ENCODE measurements at regions not wholly inside any gene's neighbourhood (a gene's known extent, or its start where the extent isn't known, plus 50 kb on each side); places are given as distances from the start of the nearest gene placed in this dataset.
"Not testable (repeated sequence)": the region's sequence is repeated elsewhere in the genome, so short reads cannot be mapped to it uniquely, and the experiment has no call there.

GRCh38 chr12:46948936-46949545 is 123.2 kb upstream of the SLC38A4 start:
- FAIRE-seq, result no peak

GRCh38 chr12:46950094-46950493 is 124.3 kb upstream of the SLC38A4 start:
- FAIRE-seq, result no peak

DNA sequence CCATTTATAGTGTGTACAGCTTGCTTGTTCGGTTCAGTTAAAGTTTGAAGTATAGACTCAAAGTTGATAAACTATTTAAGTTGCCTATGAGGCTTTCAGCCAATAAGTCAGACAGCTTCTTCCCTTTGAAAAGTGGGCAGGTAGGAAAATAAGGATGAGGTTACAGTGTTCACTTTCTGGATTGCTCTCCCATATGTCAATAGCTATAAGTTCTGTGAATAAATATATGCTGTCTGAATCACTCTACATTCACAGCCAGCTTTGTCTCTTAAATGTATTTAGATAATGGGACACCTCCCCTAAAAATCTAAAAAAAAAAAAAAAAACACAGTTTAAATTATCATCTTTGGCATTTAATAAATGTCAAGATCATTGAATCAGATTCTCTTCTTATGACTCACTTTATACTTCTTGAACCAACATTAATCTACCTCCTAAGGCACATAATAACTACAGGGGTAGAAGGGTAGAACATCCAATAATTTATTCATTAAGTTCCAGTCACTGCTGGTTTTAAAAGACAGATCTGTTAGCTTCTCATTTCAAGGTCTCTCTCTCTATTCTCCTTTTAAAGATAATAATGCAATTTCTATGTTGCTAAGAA is 126.4 kb upstream of the PCED1B start:
- no peak for FAIRE-seq

DNA sequence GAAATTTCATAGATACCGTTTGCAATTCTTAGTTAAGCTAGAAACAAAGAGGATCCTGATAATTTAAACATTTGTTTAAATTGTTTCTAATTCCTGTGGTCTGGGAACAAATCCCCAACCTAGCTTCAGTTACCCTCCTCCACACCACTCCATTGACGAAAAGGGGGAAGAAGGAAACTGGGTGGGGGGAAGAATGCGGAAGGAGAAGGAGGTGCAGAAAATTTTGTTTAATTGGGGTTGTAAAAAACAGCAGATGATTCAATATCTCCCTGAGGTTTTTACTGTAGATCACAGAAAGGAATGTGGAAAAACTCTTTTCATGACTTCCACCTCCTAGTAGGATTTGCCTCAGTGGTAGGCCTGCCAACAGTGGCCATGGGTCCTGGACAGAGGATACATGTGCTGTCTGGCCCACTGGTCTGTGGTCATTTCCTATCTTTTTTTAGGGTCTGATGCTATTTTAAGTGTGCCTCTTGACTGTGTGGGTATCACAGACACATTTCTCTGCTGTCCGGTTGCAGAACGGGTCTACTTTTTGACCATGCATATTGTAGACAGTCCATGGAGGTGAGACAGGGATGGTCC is 122.9 kb upstream of the PCED1B start:
- FAIRE-seq, result no peak

GRCh38 chr12:46958053-46958452 is 121.4 kb upstream of the PCED1B start:
- no peak for FAIRE-seq

DNA sequence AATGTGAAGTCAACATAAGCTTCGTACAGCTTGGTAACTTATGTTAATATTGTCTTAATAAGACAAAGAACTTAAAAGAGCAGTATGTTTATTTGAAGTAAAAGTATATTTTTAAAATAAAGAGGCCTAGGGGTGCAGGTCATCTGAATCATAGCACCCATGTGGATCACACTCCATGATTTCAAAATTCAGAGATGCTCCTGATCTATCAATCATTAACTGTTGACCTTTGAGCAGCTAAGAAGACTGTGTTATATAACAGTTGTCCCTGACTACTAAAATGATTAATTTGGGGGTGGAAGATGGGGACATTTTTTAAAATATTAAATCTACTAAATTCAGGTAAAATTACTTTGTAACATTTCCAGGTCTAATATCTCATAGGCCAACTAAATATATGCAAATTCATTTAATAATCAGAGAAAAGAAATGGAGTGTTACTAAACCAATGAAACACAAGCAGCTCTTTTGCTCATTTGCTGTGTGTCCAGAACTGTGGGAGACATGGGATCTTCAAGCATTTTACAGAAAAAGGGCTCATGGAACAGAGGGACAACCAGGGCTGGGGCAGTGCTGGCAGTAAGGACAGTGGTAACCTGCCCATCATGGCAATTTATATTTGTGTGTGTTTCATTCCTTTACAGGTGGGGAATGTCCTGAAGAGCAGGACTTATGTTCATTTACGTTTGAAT is 120.7 kb upstream of the PCED1B start:
- FAIRE-seq, result no peak

DNA sequence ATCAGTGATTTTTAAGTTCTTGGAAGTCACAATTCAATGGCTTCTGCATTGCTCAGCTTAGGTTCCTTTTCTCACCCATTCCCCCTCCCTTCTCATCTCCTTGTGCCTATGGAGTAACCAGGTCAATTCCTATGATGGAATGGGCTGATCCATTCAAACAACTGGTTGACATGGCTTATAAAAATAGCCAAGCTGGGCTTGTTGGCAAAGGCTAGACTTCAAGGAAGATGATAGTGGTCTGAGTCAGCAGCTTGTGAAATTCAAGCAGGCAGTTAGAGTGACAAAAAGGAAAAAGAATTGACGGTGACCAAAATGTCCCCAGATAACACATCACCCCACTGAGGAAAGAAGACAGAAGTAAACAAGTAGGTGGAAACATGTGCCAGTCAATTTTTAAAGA is 119.9 kb upstream of the PCED1B start:
- FAIRE-seq, result no peak

GRCh38 chr12:46960681-46961080 is 118.7 kb upstream of the PCED1B start:
- FAIRE-seq, result no peak

GRCh38 chr12:46963191-46963590 is 116.2 kb upstream of the PCED1B start:
- no peak for FAIRE-seq

DNA sequence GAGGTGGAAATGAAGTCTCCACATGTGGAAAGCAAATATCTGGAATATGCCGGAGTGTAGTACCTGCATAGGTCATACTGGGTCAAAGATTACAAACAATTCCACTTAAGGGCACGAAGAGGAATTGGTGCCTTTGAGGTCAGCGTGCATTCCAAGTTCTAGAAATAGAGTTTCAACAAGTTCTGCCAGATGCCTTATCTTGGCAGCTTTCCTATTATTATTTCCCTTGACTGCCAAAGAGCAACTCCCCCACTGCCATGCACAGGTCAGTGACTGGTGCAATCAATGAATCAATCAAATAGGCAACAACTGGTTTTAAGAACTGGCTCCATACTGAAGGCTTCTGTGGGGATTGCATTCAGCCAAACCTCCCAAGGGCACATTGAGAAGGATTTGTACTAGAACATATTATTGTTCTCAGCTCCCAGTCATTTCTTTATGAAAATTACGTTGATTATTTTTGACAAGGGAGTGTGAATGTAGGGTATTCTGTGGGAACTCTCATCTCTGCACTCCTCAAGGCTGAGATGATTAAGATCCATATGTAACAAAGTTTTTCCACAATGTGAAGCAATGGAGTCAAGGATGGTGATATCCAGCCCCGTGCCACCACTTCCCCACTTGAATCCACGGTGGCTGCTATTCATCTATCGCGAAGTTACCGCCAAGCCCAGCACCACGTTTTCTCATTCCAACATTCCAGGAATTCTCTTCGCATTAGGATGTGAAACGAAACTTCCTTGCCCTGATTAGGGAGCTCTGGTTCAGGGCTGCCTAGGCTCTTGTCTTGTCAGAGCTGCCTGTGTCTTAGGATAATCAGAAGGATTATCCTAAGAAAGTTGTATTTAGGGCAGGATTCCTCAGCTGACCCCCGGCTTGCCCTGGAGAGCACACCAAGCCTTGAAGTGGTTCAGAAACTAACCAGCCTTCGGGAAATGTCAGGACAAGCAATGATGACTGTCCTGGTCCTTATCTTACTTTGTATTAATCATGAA is 115.1 kb upstream of the PCED1B start:
- no peak for FAIRE-seq

DNA sequence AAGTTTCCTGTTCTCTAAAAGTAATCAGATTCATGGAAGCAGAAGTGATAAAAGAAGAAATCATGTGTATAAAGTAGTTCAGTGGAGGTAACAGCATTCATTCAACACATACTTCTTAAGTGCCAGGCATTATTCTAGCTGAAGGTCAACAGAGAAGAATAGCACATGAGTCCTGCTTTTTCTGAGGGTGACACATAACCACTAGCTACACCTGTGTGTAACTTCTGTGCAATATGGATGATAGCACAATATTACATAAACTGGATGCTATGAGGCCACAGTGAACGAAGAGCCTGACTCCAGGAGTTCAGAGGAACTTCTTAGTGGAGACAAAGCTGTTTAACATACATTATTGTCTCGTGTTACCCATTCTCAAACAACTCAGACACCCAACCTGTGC is 114.3 kb upstream of the PCED1B start:
- no peak for FAIRE-seq

DNA sequence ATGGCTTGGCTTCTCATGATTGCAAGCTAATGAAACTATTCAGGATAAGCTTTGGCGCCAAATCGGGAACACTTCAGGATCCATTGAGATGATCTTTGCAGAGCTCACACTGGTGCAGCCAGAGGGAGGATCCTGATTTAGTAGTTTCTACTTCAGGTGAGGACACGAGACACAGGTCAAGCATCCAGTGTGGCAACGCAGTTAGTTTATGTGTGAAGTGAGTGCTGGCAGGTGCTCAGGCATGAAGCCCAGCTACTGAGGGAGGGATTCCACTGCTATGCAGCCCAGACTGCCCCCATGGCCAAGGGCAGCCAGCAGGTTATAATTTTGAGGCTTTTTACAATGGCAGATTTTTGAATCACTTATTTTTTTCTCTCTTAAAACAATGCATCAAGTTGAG is 113.5 kb upstream of the PCED1B start:
- no peak for FAIRE-seq

DNA sequence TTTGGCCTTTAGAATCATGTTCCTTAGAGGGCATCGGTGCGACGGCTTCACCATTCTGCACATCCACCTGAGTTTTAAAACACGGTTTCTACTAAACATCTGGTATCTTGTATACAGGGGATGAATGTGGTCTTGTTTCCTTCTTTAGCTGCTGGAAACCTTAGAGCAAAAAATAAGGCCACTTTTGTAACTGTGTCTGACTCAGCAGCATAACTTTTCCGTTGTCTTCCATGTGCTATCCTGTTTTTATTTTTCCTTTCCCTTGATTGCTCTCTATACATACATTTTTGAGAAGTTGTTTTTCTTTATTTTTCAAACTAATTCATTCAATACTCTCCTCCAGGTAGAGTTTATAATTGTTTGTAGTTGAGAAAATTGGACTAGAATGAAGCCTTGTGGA is 108.8 kb upstream of the PCED1B start:
- no peak for FAIRE-seq

DNA sequence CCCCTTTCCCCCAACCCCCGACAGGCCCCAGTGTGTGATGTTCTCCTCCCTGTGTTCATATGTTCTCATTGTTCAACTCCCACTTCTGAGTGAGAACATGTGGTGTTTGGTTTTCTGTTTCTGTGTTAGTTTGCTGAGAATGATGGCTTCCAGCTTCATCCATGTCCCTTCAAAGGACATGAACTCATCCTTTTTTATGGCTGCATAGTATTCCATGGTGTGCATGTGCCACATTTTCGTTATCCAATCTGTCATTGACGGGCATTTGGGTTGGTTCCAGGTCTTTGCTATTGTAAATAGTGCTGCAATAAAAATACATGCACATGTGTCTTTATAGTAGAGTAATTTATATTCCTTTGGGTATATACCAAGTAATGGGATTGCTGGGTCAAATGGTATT is 105.5 kb upstream of the PCED1B start:
- not testable (repeated sequence) for FAIRE-seq

GRCh38 chr12:46977871-46978375 is 101.5 kb upstream of the PCED1B start:
- FAIRE-seq, result no peak

GRCh38 chr12:46981622-46982021 is 97.8 kb upstream of the PCED1B start:
- FAIRE-seq, result no peak

GRCh38 chr12:46982629-46983392 is 96.6 kb upstream of the PCED1B start:
- FAIRE-seq, result no peak

DNA sequence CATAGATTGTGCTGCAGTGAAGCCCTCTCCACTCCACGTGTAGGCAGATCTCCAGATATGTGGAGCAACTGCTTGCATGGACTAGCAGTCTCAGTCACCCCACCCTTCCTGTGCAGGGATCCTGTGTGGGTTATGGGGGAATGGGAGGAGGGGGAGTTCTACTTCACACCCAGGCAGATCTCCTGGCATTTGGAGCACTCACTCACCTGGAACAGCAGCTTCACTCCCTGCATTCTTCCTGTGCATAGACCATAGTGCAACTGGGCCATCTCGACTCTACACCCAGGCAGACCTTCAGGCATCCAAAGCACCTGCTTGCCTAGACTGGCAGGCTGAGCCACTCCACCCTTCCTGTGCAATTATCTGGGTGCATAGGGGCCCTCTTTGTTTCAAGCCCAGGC is 96.0 kb upstream of the PCED1B start:
- FAIRE-seq, result no peak

- FAIRE-seq, result no peak
Observed at GRCh38 chr12:46983959-46984841, 95.2 kb upstream of the PCED1B start.

GRCh38 chr12:46985816-46986215 is 93.6 kb upstream of the PCED1B start:
- no peak for FAIRE-seq

DNA sequence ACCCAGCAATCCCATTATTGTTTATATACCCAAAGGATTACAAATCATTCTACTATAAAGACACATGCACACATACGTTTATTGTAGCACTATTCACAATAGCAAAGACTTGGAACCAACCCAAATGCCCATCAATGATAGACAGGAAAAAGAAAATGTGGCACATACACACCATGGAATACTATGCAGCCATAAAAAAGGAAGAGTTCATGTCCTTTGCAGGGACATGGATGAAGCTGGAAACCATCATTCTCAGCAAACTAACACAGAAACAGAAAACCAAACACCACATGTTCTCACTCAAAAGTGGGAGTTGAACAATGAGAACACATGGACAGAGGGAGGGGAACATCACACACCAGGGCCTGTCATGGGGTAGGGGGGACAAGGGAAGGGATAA is 91.3 kb upstream of the PCED1B start:
- FAIRE-seq, result not testable (repeated sequence)
